SH-SY5Y (cell line): ENCODE measurements at regions not wholly inside any gene's neighbourhood (a gene's known extent, or its start where the extent isn't known, plus 50 kb on each side); places are given as distances from the start of the nearest gene placed in this dataset.

Experiments
- GATA2 ChIP-seq: IDR thresholded peaks from 2 replicates; pipeline ENCODE4 v1.6.1; 2011; ENCODE audit warnings: mild to moderate bottlenecking, low read depth, low read length
- GATA3 ChIP-seq: IDR thresholded peaks from 2 replicates; pipeline ENCODE4 v1.6.1; 2011; ENCODE audit warnings: low read depth, mild to moderate bottlenecking, low read length, moderate library complexity

DNA sequence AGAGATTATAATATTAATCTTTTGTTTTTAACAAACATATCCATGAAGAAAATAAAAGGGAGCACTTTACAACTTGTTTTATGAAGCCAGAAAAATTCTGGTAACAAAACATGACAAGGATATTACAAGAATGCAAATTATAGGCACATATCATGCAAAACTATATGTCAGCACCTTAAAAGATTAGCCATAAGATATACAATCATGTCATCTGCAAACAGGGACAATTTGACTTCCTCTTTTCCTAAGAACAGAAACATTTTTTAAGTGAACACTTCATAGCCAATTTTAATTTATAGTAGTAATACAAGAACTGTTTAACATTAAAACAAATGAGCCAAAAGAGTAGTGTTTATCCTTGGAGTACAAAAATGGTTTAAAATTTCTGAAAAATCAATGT lies 916.5 kb upstream of the CNTN5 start:
- TF ChIP-seq GATA2 (no peak), GATA3 (no peak)
